ENCODE measurements at regions not wholly inside any gene's neighbourhood (a gene's known extent, or its start where the extent isn't known, plus 50 kb on each side); places are given as distances from the start of the nearest gene placed in this dataset.

DNA sequence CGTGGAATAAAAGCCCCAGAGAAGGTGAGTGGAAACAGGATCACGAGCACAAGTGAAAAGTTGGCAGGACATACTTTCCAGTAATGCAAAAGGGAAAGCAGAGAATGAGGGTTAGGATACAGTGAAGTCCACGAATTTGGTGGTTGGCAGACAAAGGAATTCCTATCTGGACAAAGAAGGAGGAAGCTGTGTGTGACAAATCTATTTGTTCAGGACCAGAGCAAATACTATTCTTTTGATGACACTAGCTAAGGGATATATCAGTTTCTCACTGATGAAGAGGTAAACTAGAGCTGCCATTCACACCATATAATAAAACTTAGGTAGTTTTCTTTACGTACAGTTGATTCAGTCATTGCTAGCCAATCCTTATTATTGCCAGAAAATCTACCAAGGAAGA lies 156.8 kb upstream of the GRIK2 start:
- Histone ChIP-seq H3K36me3 (ENCODE audit: control insufficient read depth, insufficient read depth, low read length) (no peaks in the 10 kb centered on the region), H3K9me3 (no peaks in the 10 kb centered on the region), H3K27me3 (replicated peaks; ENCODE audit: control insufficient read depth, insufficient read depth, low read length) (no peaks in the 10 kb centered on the region), H3K4me1 (no peaks in the 10 kb centered on the region), H3K4me3 (ENCODE audit: low read depth, low read length) (no peak overlapping the region)
- Mint-ChIP-seq H3K27ac (ENCODE audit: unreplicated experiment) (no peak overlapping the region), H3K27me3 (ENCODE audit: insufficient read depth, unreplicated experiment) (no peaks in the 10 kb centered on the region), H3K9me3 (ENCODE audit: unreplicated experiment) (no peaks in the 10 kb centered on the region), H3K36me3 (ENCODE audit: insufficient read depth, unreplicated experiment) (no peaks in the 10 kb centered on the region), H3K4me1 (ENCODE audit: low read depth, unreplicated experiment) (no peaks in the 10 kb centered on the region), H3K4me3 (ENCODE audit: unreplicated experiment) (no peak overlapping the region)
- CTCF ChIA-PET: no interaction called here
- intact Hi-C loops (cut with micrococcal nuclease; ENCODE audit: unreplicated experiment): no loop called here
- BruUV-seq (replicated peaks): no TSS peak
- POLR2A ChIA-PET: no interaction called here
- TF ChIP-seq, protein P1, sequence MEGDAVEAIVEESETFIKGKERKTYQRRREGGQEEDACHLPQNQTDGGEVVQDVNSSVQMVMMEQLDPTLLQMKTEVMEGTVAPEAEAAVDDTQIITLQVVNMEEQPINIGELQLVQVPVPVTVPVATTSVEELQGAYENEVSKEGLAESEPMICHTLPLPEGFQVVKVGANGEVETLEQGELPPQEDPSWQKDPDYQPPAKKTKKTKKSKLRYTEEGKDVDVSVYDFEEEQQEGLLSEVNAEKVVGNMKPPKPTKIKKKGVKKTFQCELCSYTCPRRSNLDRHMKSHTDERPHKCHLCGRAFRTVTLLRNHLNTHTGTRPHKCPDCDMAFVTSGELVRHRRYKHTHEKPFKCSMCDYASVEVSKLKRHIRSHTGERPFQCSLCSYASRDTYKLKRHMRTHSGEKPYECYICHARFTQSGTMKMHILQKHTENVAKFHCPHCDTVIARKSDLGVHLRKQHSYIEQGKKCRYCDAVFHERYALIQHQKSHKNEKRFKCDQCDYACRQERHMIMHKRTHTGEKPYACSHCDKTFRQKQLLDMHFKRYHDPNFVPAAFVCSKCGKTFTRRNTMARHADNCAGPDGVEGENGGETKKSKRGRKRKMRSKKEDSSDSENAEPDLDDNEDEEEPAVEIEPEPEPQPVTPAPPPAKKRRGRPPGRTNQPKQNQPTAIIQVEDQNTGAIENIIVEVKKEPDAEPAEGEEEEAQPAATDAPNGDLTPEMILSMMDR (IDR thresholded peaks at IDR 0.05; ENCODE audit: insufficient read depth in 1 of 2, low read depth in 1 of 2, low read length in 1 of 2, severe bottlenecking in 1 of 2, unreplicated experiment in 1 of 2): no peak
- no peak for DNase-seq

DNA sequence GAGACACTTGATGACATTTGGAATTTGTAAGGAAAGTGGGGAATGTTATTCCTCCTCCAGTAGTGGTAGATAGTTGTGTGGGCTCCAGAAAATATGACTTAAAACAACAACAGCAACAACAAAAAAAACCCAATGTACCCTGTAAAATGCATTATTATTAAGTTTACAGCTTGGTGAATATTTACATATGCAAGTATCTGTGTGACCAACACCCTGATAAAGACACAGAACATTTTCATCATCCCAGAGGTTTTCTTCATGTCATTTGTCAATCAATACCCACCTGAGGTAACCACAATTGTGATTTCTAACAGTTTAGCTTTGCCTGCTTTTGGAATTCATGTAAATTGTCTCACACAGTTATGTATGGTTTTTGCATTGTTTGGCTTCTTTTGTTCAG lies 152.1 kb upstream of the GRIK2 start:
- no peaks in the 10 kb centered on the region for H3K4me1 ChIP-seq
- H3K4me3 ChIP-seq (ENCODE audit: low read depth, low read length): no peak overlapping the region
- DNase-seq: no peak
- H3K27me3 ChIP-seq (replicated peaks; ENCODE audit: control insufficient read depth, insufficient read depth, low read length): no peaks in the 10 kb centered on the region
- Mint-ChIP-seq H3K4me3 (ENCODE audit: unreplicated experiment) (no peak overlapping the region), H3K4me1 (ENCODE audit: low read depth, unreplicated experiment) (no peaks in the 10 kb centered on the region), H3K9me3 (ENCODE audit: unreplicated experiment) (no peaks in the 10 kb centered on the region), H3K27ac (ENCODE audit: unreplicated experiment) (no peak overlapping the region), H3K36me3 (ENCODE audit: insufficient read depth, unreplicated experiment) (no peaks in the 10 kb centered on the region), H3K27me3 (ENCODE audit: insufficient read depth, unreplicated experiment) (no peaks in the 10 kb centered on the region)
- TF ChIP-seq, protein P1 (IDR thresholded peaks at IDR 0.05; ENCODE audit: insufficient read depth in 1 of 2, low read depth in 1 of 2, low read length in 1 of 2, severe bottlenecking in 1 of 2, unreplicated experiment in 1 of 2): no peak
- no TSS peak for BruUV-seq (replicated peaks)
- no peaks in the 10 kb centered on the region for H3K36me3 ChIP-seq (ENCODE audit: control insufficient read depth, insufficient read depth, low read length)
- POLR2A ChIA-PET: no interaction called here
- no peaks in the 10 kb centered on the region for H3K9me3 ChIP-seq
- intact Hi-C loops (cut with micrococcal nuclease; ENCODE audit: unreplicated experiment): no loop called here
- CTCF ChIA-PET: no interaction called here

DNA sequence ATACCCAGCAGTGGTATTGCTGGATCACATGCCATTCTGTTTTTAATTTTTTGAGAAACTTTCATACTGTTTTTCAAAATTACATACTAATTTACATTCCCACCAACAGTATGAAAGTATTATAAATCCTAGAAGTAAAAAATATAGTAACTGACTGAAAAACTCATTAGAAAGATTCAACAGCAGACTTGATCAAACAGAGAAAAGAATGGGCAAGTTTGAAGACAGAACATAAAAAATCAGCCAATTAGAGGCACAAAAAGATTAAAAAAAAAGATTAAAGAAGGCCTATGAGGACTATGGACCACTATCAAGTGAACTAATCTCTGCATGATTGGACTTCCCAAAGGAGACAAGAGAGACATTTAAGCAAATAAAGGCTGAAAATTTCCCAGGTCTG lies 144.0 kb upstream of the GRIK2 start:
- no TSS peak for BruUV-seq (replicated peaks)
- intact Hi-C loops (cut with micrococcal nuclease; ENCODE audit: unreplicated experiment): no loop called here
- Mint-ChIP-seq H3K27me3 (ENCODE audit: insufficient read depth, unreplicated experiment) (no peaks in the 10 kb centered on the region), H3K4me1 (ENCODE audit: low read depth, unreplicated experiment) (no peaks in the 10 kb centered on the region), H3K9me3 (ENCODE audit: unreplicated experiment) (peaks cover 19% of the 10 kb centered on the region), H3K4me3 (ENCODE audit: unreplicated experiment) (no peak overlapping the region), H3K27ac (ENCODE audit: unreplicated experiment) (no peak overlapping the region), H3K36me3 (ENCODE audit: insufficient read depth, unreplicated experiment) (no peaks in the 10 kb centered on the region)
- ChIA-PET CTCF (no interaction called here), POLR2A (no interaction called here)
- no peak overlapping the region for H3K4me3 ChIP-seq (ENCODE audit: low read depth, low read length)
- TF ChIP-seq, protein P1 (IDR thresholded peaks at IDR 0.05; ENCODE audit: insufficient read depth in 1 of 2, low read depth in 1 of 2, low read length in 1 of 2, severe bottlenecking in 1 of 2, unreplicated experiment in 1 of 2): no peak
- H3K9me3 ChIP-seq: peaks cover 5% of the 10 kb centered on the region; the same call in 1 of the 2 replicates
- H3K4me1 ChIP-seq: no peaks in the 10 kb centered on the region
- no peaks in the 10 kb centered on the region for H3K36me3 ChIP-seq (ENCODE audit: control insufficient read depth, insufficient read depth, low read length)
- DNase-seq: no peak
- no peaks in the 10 kb centered on the region for H3K27me3 ChIP-seq (replicated peaks; ENCODE audit: control insufficient read depth, insufficient read depth, low read length)

All from Caco-2 (cell line).